Progenitor cell of endocrine pancreas (in vitro differentiated cells): ENCODE measurements at regions not wholly inside any gene's neighbourhood (a gene's known extent, or its start where the extent isn't known, plus 50 kb on each side); places are given as distances from the start of the nearest gene placed in this dataset.

Experiments
- DNase-seq: peaks from one replicate; pipeline ENCODE4 v3.0.0; 2021; ENCODE audit warnings: low spot score; ENCODE audit not compliant: unreplicated experiment
- H3K27ac Mint-ChIP-seq: 2 replicates; pipeline ENCODE4 v1.8.0; 2021; ENCODE audit warnings: mild to moderate bottlenecking, moderate library complexity, mixed read lengths
- H3K27me3 Mint-ChIP-seq: 2 replicates; pipeline ENCODE4 v1.8.0; 2021; ENCODE audit warnings: mixed read lengths
- H3K36me3 Mint-ChIP-seq: 2 replicates; pipeline ENCODE4 v1.8.0; 2022; ENCODE audit warnings: mixed read lengths; ENCODE audit not compliant: insufficient read depth
- H3K4me1 Mint-ChIP-seq: 2 replicates; pipeline ENCODE4 v1.8.0; 2021; ENCODE audit warnings: low read depth, mixed read lengths
- H3K4me3 Mint-ChIP-seq: 2 replicates; pipeline ENCODE4 v1.8.0; 2021; ENCODE audit warnings: low read depth, mild to moderate bottlenecking, moderate library complexity, mixed read lengths
- H3K9me3 Mint-ChIP-seq: 2 replicates; pipeline ENCODE4 v1.8.0; 2021; ENCODE audit warnings: low read depth, mixed read lengths
- TF ChIP-seq, protein P1 (sequence below): fragments of 200-600 bp; sonication (generic); IDR thresholded peaks from one replicate; pipeline ENCODE4 v1.5.0; 2021; ENCODE audit warnings: antibody characterized with exemption, mild to moderate bottlenecking; ENCODE audit not compliant: unreplicated experiment

DNA sequence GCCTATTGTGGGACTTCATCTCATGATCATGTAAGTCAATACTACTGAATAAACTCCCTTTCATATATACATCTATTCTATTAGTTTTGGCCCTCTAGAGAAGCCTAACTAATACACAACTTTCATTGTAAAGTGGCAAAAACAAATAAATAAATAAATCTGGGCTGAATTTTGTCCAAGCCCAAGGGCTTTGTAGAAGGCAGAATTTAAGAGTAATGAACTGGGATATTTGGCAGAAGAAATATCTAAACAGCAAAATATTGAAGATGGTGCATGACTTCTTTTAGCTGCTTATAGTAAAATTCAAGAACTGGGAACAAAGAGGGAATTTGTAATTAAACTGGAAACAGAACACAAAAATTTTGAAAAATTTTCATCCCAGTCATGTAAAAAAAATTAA is 246.7 kb upstream of the GULP1 start:
- Mint-ChIP-seq H3K4me1 (peaks cover 3% of the 10 kb centered on the region), H3K27me3 (no peaks in the 10 kb centered on the region), H3K9me3 (no peaks in the 10 kb centered on the region), H3K4me3 (no peak overlapping the region), H3K27ac (no peak overlapping the region), H3K36me3 (no peaks in the 10 kb centered on the region)
- TF ChIP-seq, protein P1, sequence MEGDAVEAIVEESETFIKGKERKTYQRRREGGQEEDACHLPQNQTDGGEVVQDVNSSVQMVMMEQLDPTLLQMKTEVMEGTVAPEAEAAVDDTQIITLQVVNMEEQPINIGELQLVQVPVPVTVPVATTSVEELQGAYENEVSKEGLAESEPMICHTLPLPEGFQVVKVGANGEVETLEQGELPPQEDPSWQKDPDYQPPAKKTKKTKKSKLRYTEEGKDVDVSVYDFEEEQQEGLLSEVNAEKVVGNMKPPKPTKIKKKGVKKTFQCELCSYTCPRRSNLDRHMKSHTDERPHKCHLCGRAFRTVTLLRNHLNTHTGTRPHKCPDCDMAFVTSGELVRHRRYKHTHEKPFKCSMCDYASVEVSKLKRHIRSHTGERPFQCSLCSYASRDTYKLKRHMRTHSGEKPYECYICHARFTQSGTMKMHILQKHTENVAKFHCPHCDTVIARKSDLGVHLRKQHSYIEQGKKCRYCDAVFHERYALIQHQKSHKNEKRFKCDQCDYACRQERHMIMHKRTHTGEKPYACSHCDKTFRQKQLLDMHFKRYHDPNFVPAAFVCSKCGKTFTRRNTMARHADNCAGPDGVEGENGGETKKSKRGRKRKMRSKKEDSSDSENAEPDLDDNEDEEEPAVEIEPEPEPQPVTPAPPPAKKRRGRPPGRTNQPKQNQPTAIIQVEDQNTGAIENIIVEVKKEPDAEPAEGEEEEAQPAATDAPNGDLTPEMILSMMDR, result no peak
- DNase-seq, result no peak

DNA sequence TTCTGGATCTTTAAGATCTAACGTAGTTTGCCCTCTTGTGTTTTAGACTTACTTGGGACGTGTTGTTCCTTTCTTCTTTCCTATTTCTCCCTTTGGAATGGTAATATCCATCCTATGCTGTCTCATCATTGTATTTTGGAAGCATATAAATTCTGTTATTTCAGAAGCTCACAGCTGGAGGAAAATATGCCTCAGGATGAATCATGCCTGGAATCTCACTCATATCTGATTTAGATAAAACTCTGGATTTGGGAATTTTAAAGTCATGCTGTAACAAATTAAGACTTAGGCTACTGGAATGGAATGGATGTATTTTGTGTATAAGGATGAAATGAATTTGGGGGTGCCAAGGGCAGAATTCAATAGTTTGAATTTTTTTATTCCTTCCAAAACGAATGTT is 245.2 kb upstream of the GULP1 start:
- no peaks in the 10 kb centered on the region for H3K9me3 Mint-ChIP-seq
- no peak for DNase-seq
- H3K4me3 Mint-ChIP-seq, result no peak overlapping the region
- H3K4me1 Mint-ChIP-seq, result peaks cover 8% of the 10 kb centered on the region
- H3K27ac Mint-ChIP-seq, result no peak overlapping the region
- TF ChIP-seq, protein P1, result no peak
- no peaks in the 10 kb centered on the region for H3K27me3 Mint-ChIP-seq
- H3K36me3 Mint-ChIP-seq, result no peaks in the 10 kb centered on the region

DNA sequence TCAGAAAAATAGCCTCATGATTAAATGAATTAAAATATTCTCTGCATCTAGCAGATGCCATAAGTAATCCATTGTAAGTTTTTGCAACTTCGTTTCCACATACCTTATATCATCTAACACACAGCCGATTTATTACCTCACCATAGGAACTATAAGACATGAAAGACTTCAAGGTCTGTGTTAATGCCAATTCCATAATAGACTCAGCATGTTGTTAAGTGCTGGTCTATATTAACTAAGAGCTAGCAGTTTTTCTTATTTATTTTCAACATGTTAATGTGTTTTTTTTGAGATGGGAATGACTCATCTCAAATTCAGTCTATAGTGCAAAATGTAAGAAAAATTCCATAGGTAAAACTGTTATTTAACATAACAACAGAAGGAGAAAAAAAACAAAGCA is 243.9 kb upstream of the GULP1 start:
- Mint-ChIP-seq H3K4me1 (peaks cover 8% of the 10 kb centered on the region), H3K27me3 (no peaks in the 10 kb centered on the region), H3K36me3 (no peaks in the 10 kb centered on the region), H3K27ac (no peak overlapping the region), H3K9me3 (no peaks in the 10 kb centered on the region), H3K4me3 (no peak overlapping the region)
- no peak for DNase-seq
- TF ChIP-seq, protein P1, result no peak

DNA sequence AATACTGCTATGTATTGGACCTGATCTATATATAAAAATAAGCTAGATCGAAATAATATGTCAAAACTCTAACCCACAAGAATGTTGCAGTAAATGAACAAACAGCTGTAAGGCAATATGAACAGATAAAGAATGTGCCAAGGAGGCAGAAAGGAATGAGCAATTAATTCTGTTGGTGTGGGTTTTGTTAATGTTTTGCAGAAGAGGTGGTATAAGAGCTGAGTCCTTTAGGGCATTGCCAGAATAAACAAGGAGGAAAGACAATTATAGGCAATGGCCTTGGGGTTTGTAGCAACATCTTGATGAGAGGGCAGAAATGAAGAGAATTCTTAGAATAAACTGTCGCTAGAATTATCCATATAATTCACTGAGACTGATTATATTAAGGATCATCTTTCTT is 240.9 kb upstream of the GULP1 start:
- TF ChIP-seq, protein P1, result no peak
- Mint-ChIP-seq H3K4me1 (peaks cover 8% of the 10 kb centered on the region), H3K36me3 (no peaks in the 10 kb centered on the region), H3K27me3 (no peaks in the 10 kb centered on the region), H3K9me3 (no peaks in the 10 kb centered on the region), H3K27ac (no peak overlapping the region), H3K4me3 (no peak overlapping the region)
- no peak for DNase-seq

DNA sequence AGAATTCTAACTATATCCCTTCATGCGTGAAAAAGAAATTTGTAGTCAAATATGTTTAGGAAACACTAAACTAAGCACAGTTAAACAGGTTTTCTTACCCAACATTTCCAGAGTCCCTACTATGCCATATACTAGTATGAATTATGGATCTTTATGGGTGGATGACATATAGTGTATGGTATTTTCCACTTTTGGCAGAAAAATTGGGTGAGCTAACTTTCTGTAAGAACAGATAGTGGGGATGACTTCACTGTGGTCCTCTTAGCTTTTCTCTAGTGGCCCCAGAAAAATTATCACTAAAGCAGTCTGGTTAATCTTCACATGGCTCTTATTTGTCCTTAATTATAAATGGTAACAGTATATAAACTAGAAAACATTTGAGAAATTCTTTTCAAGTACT is 240.0 kb upstream of the GULP1 start:
- Mint-ChIP-seq H3K27me3 (no peaks in the 10 kb centered on the region), H3K4me3 (no peak overlapping the region), H3K9me3 (no peaks in the 10 kb centered on the region), H3K4me1 (peaks cover 9% of the 10 kb centered on the region), H3K36me3 (no peaks in the 10 kb centered on the region), H3K27ac (no peak overlapping the region)
- DNase-seq, result no peak
- TF ChIP-seq, protein P1, result no peak
